Prostate gland (tissue), 2 donors: ENCODE measurements at regions not wholly inside any gene's neighbourhood (a gene's known extent, or its start where the extent isn't known, plus 50 kb on each side); places are given as distances from the start of the nearest gene placed in this dataset.

Experiments
- DNase-seq: peaks from one replicate; pipeline ENCODE4 v3.0.0-alpha.2; 2019; ENCODE audit warnings: low spot score
- H3K27ac ChIP-seq, 2 donors: fragments of 200-600 bp; sonication (generic); 2 replicates each; pipeline ENCODE4 v1.5.1; 2017 to 2019
- H3K27me3 ChIP-seq: fragments of 200-600 bp; sonication (generic); replicated peaks from 2 replicates; pipeline ENCODE4 v1.5.1; 2019; ENCODE audit not compliant: insufficient read depth
- H3K36me3 ChIP-seq, 2 donors: fragments of 200-600 bp; sonication (generic); 1 replicate in 1 of 2; 2 replicates in 1 of 2; pipeline versions ENCODE4 v1.5.1 to v1.8.1; 2017 to 2019
- H3K4me1 ChIP-seq: fragments of 200-600 bp; sonication (generic); replicated peaks from 2 replicates; pipeline ENCODE4 v1.5.1; 2019
- H3K4me3 ChIP-seq, 2 donors: fragments of 200-600 bp; sonication (generic); 2 replicates each; pipeline ENCODE4 v1.5.1; 2017 to 2019
- H3K9me3 ChIP-seq: fragments of 200-600 bp; sonication (generic); 2 replicates; pipeline ENCODE4 v1.5.1; 2017
- CTCF ChIP-seq, 4 experiments: fragments of 200-600 bp in 2 of 4; fragments of 450-650 bp in 2 of 4; sonication (generic) in 2 of 4; IDR thresholded peaks; 1 replicate in 3 of 4; 2 replicates in 1 of 4; pipeline ENCODE4 v1.5.1; 2016 to 2019; ENCODE audit warnings: antibody characterized with exemption in 4 of 4, mild to moderate bottlenecking in 2 of 4, moderate library complexity in 2 of 4
- POLR2A ChIP-seq: fragments of 450-650 bp; IDR thresholded peaks from one replicate; pipeline ENCODE4 v1.6.1; 2016; ENCODE audit warnings: antibody characterized with exemption, mild to moderate bottlenecking
- POLR2AphosphoS5 ChIP-seq: sonication (generic); formaldehyde crosslinking; IDR thresholded peaks from one replicate; pipeline ENCODE4 v1.6.1; 2017; ENCODE audit warnings: antibody characterized with exemption
- WGBS: methylation state at CpG from one replicate; pipeline ENCODE4 v1.1.5; 2018; 5-methylcytosine and 5-hydroxymethylcytosine counted together
- intact Hi-C: fragments of 100-400 bp; cut with DNase I; formaldehyde crosslinking; loops from one replicate; pipeline ENCODE4 v1.14.2; 2022
- small RNA-seq, 2 donors: library from RNA; depleted of rRNA; stranded (forward); fragments of <200 nt; gene quantifications; one replicate each; pipeline ENCODE3, GENCODE V24; 2016

GRCh38 chr1:234661317-234661928, 51.4 kb upstream of the IRF2BP2 start:
- Histone ChIP-seq H3K9me3 (no peaks in the 10 kb centered on the region), H3K4me1 (peaks cover 3% of the 10 kb centered on the region), H3K36me3 (no peaks in the 10 kb centered on the region), H3K4me3 (no peak overlapping the region), H3K27ac (no peak overlapping the region), H3K27me3 (no peaks in the 10 kb centered on the region)
- no peak for DNase-seq
- 80% methylated on average over 11 of the region's 11 CpGs for WGBS
- intact Hi-C loops = no loop called here
- TF ChIP-seq CTCF (IDR thresholded peaks at IDR 0.05) (no peak), POLR2A (no peak), POLR2AphosphoS5 (no peak)

- Histone ChIP-seq H3K4me3 (no peak overlapping the region), H3K4me1 (peaks cover 3% of the 10 kb centered on the region), H3K27me3 (no peaks in the 10 kb centered on the region), H3K9me3 (no peaks in the 10 kb centered on the region), H3K36me3 (no peaks in the 10 kb centered on the region), H3K27ac (no peak overlapping the region)
- 90% methylated on average over 18 of the region's 18 CpGs for WGBS
- no peak for TF ChIP-seq CTCF (IDR thresholded peaks at IDR 0.05)
- TF ChIP-seq POLR2A = no peak
- no peak for TF ChIP-seq POLR2AphosphoS5
- intact Hi-C loops = no loop called here
- DNase-seq = no peak
These were observed 50.7 kb upstream of the IRF2BP2 start for GRCh38 chr1:234660536-234661316.

Small RNAs in the stretch of these regions (small RNA-seq; reads per million reads assigned to genes)
- gene RNY4P16 = 0 to 0.09 reads per million in 2 donors
